ENCODE measurements at regions not wholly inside any gene's neighbourhood (a gene's known extent, or its start where the extent isn't known, plus 50 kb on each side); places are given as distances from the start of the nearest gene placed in this dataset.
"Not testable (repeated sequence)": the region's sequence is repeated elsewhere in the genome, so short reads cannot be mapped to it uniquely, and the experiment has no call there.

GRCh38 chr17:62233822-62234481 is 146.4 kb upstream of the EFCAB3 start:
- H3K27me3 ChIP-seq; H3K4me1 ChIP-seq; H3K36me3 ChIP-seq; intact Hi-C loops (cut with DNase I); H3K9me3 ChIP-seq; H3K27ac ChIP-seq; DNase-seq; H3K4me3 ChIP-seq: not testable (repeated sequence)
- whole genome bisulfite sequencing, 2 donors = 89% methylated on average over 2 of the region's 2 CpGs

GRCh38 chr17:62231293-62231692 is 149.1 kb upstream of the EFCAB3 start:
- intact Hi-C loops (cut with DNase I); H3K9me3 ChIP-seq; H3K4me3 ChIP-seq; H3K27me3 ChIP-seq; H3K27ac ChIP-seq; H3K36me3 ChIP-seq; H3K4me1 ChIP-seq; DNase-seq: not testable (repeated sequence)
- WGBS, 2 donors = 65 to 66% methylated on average over 4 to 5 of the region's 5 CpGs

GRCh38 chr17:62226610-62227240 is 153.6 kb upstream of the EFCAB3 start:
- H3K4me1 ChIP-seq; H3K36me3 ChIP-seq; intact Hi-C loops (cut with DNase I); H3K27me3 ChIP-seq; H3K4me3 ChIP-seq; H3K27ac ChIP-seq; H3K9me3 ChIP-seq; DNase-seq: not testable (repeated sequence)
- 5 to 10% methylated on average over 3 of the region's 3 CpGs for WGBS, 2 donors

- H3K4me3 ChIP-seq; H3K4me1 ChIP-seq; H3K9me3 ChIP-seq; H3K27ac ChIP-seq; H3K36me3 ChIP-seq; DNase-seq; intact Hi-C loops (cut with DNase I); H3K27me3 ChIP-seq: not testable (repeated sequence)
- 94 to 95% methylated on average over 1 of the region's 1 CpG for WGBS, 2 donors
Measured at GRCh38 chr17:62223585-62223984, 156.8 kb upstream of the EFCAB3 start.

GRCh38 chr17:62219221-62219899 is 154.3 kb upstream of the MED13 start:
- no peaks in the 10 kb centered on the region for H3K9me3 ChIP-seq
- intact Hi-C loops (cut with DNase I) = no loop called here
- no peaks in the 10 kb centered on the region for H3K27me3 ChIP-seq
- DNase-seq = no peak
- H3K4me3 ChIP-seq = no peak overlapping the region
- H3K36me3 ChIP-seq = no peaks in the 10 kb centered on the region
- H3K27ac ChIP-seq = no peak overlapping the region
- 80 to 83% methylated on average over 7 of the region's 7 CpGs for WGBS, 2 donors
- no peaks in the 10 kb centered on the region for H3K4me1 ChIP-seq
- TF ChIP-seq POLR2A (IDR thresholded peaks at IDR 0.05) (no peak), POLR2AphosphoS5 (IDR thresholded peaks at IDR 0.05) (no peak), CTCF (IDR thresholded peaks at IDR 0.05) (no peak), EP300 (IDR thresholded peaks at IDR 0.05) (no peak)

- WGBS, 2 donors = 93 to 95% methylated on average over 8 of the region's 8 CpGs
- Histone ChIP-seq H3K9me3 (no peaks in the 10 kb centered on the region), H3K27me3 (no peaks in the 10 kb centered on the region), H3K36me3 (no peaks in the 10 kb centered on the region), H3K27ac (no peak overlapping the region), H3K4me3 (no peak overlapping the region), H3K4me1 (no peaks in the 10 kb centered on the region)
- intact Hi-C loops (cut with DNase I) = no loop called here
- TF ChIP-seq CTCF (IDR thresholded peaks at IDR 0.05) (no peak), POLR2AphosphoS5 (IDR thresholded peaks at IDR 0.05) (no peak)
- no peak for DNase-seq
Measured at GRCh38 chr17:62216847-62217246, 151.8 kb upstream of the MED13 start.

GRCh38 chr17:62215891-62216290 is 150.8 kb upstream of the MED13 start:
- intact Hi-C loops (cut with DNase I); H3K9me3 ChIP-seq; H3K4me1 ChIP-seq; H3K4me3 ChIP-seq; H3K36me3 ChIP-seq; H3K27me3 ChIP-seq; DNase-seq; H3K27ac ChIP-seq: not testable (repeated sequence)
- WGBS, 2 donors = 90 to 94% methylated on average over 6 of the region's 6 CpGs

Data from sigmoid colon (tissue), 6 donors.